B cell (primary cell): ENCODE measurements at regions not wholly inside any gene's neighbourhood (a gene's known extent, or its start where the extent isn't known, plus 50 kb on each side); places are given as distances from the start of the nearest gene placed in this dataset.
"Not testable (repeated sequence)": the region's sequence is repeated elsewhere in the genome, so short reads cannot be mapped to it uniquely, and the experiment has no call there.

Source experiments
- EZH2 ChIP-seq: IDR thresholded peaks from 2 replicates; pipeline ENCODE4 v1.6.1; 2012; ENCODE audit warnings: borderline replicate concordance, low read depth, mild to moderate bottlenecking, moderate library complexity, low read length; ENCODE audit not compliant: insufficient read depth, poor library complexity, severe bottlenecking
- TF ChIP-seq, protein P1 (sequence below): fragments of 200-600 bp; IDR thresholded peaks from one replicate; pipeline ENCODE4 v1.8.0; 2022; ENCODE audit warnings: antibody characterized with exemption, mild to moderate bottlenecking

DNA sequence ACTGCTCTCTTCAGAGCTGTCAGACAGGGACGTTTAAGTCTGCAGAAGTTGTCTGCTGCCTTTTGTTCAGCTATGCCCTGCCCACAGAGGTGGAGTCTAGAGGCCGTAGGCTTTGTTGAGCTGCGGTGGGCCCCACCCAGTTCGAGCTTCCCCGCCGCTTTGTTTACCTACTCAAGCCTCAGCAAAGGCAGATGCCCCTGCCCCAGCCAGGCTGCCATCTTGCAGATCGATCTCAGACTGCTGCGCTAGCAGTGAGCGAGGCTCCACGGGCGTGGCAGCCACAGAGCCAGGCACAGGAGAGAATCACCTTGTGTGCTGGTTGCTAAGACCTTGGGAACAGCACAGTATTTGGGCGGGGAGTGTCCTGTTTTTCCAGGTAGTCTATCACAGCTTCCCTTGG, 120.8 kb upstream of the SOX2 start:
- TF ChIP-seq, protein P1, sequence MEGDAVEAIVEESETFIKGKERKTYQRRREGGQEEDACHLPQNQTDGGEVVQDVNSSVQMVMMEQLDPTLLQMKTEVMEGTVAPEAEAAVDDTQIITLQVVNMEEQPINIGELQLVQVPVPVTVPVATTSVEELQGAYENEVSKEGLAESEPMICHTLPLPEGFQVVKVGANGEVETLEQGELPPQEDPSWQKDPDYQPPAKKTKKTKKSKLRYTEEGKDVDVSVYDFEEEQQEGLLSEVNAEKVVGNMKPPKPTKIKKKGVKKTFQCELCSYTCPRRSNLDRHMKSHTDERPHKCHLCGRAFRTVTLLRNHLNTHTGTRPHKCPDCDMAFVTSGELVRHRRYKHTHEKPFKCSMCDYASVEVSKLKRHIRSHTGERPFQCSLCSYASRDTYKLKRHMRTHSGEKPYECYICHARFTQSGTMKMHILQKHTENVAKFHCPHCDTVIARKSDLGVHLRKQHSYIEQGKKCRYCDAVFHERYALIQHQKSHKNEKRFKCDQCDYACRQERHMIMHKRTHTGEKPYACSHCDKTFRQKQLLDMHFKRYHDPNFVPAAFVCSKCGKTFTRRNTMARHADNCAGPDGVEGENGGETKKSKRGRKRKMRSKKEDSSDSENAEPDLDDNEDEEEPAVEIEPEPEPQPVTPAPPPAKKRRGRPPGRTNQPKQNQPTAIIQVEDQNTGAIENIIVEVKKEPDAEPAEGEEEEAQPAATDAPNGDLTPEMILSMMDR, result not testable (repeated sequence)
- not testable (repeated sequence) for TF ChIP-seq EZH2
